Smooth muscle cell of the brain vasculature (primary cell): ENCODE measurements at regions not wholly inside any gene's neighbourhood (a gene's known extent, or its start where the extent isn't known, plus 50 kb on each side); places are given as distances from the start of the nearest gene placed in this dataset.

Experiments used
- DNase-seq: peaks from one replicate; pipeline ENCODE4 v3.0.0-alpha.2; 2012; ENCODE audit warnings: low read depth, low spot score

DNA sequence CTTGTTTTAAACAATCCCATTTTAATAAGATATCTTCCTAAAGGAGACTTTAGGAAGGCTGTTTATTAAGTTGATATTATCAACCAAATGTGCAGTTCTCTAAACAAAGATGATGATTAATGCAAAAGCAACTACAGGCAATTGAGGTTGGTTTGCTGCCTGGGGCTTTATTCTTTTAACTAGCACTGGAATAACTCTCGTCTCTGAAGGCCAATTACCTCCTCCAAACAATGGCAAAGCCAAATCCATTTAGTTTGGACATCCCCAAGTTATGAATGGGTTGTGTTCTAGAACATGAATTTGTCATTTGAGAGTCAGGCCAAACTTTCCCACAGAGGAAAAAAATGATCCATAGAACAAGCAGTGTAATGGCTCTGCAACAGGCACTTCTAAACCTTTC lies 114.1 kb downstream of the SLC16A9 start:
- no peak for DNase-seq

DNA sequence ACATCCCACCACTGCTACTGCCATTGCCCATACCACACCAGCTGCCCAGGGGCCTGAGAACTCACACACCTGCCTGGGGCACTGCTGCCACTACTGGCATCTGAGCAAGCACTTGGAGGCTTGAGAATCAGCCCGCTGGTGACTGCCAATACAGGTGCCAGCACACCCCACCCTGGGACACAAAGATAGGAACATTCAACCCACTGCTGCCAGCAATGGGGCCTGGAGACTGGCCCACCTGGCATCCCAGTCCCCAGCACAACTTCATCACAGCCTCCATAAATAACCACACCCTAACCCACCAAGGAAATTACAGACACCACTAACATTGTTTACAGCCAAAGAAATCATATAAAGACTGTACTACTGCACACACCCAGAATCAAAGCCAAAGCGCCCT lies 115.9 kb downstream of the SLC16A9 start:
- no peak for DNase-seq

DNA sequence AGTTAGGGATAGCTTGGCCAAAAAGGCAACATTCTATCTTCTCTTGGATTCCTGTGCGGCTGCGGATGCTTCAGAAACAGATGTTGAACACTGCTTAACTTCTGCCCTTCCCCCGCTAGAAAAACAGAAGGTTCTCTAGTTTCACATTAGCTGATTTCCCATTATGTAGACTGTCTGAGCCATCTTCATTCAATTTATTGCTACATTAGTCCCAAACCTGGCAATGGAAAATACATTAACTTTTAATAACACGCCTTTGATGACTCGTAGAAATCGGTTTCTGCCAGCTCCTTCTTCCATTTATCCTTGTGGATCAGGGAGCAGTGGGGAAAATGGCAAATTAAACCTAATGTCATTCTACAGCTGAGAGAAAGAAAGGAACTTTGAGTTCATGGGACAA lies 119.9 kb downstream of the SLC16A9 start:
- no peak for DNase-seq

DNA sequence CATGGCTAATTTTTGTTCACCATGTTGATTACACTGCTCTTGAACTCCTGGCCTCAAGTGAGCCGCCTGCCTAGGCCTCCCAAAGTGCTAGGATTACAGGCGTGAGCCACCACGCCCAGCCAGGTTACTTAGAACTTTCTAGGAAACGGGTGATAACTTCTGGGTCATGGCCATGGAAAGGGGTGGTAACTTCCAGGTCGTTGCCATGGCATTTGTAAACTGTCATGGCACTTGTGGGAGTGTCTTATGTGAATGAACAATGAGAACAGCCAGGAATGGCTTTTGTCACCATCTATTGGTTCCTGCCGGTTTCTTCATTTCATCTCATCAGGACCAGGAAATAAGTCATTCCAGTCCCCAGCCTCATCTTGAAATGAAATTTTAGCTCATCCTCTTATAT lies 120.9 kb downstream of the SLC16A9 start:
- no peak for DNase-seq

DNA sequence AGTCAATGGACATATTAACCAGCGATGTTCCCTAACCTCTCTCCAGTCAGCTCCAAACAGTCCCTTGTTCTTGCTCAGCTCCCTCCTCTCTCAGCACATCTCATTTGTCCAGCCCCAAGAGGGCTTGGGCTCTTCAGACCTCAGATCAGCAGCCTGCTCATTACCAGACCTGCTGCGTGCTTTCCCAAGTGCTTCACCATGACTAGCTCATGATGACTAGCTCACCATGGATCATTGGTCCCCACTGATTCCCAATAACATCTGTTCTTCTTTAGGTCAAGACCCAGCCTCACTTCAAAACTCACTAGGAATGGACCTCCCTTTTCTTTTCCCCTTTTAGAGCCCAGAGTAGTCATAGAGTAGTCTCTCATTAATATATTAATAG lies 121.9 kb downstream of the SLC16A9 start:
- no peak for DNase-seq

DNA sequence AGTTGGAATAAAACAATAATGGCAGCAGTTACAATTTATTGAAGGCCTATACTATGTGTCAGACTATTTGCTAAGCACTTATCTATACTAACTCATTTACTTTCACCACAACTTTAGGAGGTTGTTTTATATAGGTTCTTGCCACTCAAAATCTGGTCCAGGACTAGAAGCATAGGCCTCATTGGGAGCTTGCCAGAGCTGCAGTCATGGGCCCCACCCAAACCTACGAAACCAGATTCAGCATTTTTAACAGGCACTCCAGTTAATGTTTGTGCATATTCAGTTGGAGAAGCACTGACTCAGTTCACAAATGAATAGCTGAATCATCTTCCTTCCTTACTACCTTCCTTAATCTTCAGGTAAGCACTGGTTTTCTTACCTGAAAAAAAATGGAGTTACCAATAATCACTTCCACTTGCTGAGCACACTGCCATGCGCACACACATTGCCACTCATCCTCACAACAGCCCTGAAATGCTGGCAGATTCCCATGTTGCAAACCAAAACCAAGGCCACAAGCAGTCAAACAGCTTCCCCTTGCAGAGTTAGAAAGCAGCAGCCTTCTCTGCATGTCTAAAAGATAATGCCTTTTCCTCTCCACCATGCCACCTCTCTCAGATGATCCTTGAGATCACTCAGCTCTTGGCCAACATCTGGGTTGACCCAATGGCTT lies 122.4 kb downstream of the SLC16A9 start:
- no peak for DNase-seq

DNA sequence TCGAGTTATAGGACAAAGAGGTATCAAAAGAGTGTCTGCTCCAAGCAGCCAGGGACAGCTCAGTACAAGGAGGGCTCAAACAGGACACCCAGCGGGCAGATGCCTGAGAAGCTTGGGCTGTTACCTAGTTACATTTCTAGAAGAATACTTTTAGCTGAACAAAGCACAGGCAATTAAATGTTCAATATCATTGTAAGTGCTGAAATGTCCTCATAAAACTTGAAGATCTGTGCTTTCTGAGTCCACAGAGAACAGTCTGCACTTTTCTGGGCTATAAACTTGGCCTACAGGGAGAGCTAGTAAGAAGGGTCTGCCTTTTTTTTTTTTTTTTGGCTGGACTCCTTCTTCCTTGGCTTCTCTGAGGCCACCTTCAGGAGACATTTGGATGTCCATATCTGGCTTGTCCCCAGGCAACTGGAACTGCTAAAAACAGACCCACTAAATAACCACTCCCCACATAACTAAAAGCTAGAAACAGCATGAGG lies 123.2 kb downstream of the SLC16A9 start:
- no peak for DNase-seq

DNA sequence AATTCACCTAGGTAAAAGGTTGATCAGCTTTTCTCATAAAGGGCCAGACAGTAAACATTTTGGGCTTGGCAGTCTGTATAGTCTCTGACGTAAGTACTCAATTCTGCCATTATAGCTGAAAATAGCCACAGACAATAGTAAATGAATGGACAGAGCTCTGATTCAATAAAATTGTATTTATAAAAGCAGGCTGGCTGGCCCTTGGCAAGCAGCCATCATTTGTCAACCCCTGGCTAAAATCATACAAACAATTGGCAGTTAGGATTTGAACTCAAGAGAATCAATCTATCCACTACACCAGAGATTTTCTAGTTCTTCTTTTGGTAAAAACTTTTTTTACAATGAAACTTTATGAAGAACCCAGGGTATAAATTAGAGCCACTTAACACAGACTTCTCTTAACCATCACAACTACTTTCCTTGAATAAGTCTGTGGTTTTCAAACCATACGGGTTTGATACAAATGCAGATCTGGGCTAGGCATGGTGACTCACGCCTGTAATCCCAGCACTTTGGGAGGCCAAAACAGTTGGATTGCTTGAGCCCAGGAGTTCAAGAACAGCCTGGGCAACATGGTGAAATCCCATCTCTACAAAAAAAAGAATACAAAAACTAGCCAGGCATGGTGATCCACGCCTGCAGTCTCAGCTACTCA lies 124.5 kb downstream of the SLC16A9 start:
- no peak for DNase-seq

DNA sequence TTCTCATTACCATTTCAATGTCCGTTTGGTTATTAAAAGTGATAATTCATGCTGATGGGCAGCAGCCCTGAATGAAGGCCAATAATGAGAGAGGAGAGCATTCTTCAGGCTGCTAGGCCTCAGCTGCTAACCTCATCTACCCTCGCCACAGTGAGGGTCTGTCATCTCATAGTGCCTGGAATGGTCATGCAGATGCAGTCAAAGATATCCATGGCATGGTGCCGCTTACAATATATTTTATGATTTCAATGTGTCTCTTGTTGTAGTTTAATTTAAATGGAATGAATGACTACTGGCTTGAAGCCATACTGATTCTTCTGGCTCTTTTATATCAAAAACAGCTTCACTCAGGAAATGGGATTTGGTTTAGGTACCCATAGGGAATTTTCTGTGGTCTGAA lies 126.9 kb downstream of the SLC16A9 start:
- no peak for DNase-seq

DNA sequence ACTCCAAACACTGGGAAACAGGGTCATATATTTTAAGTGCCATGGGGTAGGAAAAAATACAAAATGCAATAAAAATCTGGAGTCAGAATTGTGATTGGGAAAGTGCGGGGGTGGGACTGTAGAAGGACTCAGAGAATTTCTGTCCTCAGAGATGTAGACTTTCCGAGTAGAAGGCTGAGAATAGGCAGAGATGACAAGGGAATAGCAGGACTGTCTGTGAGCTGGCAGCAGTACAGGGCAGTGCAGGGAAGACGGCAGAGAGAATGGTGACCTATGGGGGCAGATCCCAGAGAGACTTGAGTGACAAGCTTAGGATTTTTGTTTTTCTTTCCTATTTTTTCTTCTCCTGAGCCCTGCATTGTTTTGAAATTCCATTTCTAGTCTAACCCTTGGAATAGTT lies 127.6 kb downstream of the SLC16A9 start:
- no peak for DNase-seq

DNA sequence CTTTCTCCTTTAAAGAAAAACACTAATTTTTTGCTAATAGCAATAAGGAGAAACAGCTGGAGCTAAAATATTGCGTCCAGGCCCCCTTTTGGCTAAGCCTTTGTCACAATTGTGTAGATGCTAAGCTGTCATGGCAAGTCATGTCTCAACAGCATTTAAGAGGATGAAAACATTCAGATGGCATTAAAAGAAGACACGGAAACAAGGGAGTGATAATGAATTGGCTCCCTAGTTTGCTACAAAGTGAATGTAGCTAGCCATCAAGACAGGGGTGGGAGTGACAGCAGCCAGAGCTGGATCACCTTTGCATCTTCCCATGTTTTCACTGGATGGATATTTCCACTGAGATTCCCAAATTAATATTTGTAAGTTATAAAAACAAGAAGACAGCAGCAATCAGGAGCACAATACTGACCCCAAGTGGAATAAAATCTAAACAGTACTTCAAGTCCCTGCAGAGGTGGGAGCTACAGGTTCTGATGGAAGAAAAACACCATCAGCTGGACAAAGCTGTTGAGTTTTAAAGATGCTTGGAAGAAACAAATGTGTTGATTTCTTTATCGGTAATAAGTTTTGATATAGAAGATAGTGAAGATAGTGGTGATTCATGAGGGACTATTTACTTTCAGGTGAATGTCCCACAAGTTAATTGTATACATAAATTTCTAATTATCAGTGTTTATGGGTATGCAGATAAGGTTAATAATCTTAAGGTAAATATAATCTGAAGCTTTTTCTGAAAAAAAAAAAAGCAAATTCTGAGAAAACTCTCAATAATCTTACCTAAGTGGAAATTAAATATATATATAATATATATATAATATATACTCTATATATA lies 129.4 kb downstream of the SLC16A9 start:
- DNase-seq: peak; percentile 10

DNA sequence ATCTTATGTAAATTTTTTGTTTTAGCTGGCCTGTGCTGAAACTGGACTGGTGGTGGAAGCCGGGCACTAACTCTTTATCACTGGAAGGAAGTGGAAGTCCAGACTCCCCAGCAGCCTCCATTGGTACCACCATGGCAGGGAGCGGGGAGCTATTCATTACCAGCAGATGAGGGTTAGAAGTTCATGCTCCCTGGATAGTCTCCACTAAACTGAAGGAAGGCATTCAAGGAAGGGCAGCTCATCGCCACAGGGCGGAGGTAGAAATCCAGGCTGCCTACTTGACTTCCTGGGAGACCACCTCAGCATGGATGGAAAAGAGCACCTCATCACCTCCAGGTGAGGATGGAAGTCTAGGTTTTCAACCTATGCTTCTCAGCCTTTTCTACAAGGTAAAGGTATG lies 130.9 kb downstream of the SLC16A9 start:
- DNase-seq: no peak

DNA sequence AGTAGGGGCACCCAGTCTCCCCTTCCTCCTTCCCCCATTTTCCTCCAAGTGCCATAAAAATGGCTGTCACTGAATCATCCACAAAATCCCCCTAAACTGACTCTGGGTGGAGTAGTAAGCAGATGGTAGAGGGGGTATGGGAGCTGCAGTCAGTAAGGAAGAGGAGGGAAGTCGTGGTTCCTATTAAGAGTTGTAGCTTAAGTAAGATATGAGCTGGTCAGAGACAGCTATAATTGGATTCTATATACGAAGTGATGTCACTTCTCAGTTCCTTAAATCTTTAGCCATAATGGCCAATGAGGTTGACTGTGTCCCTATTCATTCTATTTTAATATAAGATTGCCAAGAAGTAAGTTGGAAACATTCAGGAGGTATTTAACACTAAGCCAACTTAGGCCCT lies 131.7 kb downstream of the SLC16A9 start:
- DNase-seq: no peak

DNA sequence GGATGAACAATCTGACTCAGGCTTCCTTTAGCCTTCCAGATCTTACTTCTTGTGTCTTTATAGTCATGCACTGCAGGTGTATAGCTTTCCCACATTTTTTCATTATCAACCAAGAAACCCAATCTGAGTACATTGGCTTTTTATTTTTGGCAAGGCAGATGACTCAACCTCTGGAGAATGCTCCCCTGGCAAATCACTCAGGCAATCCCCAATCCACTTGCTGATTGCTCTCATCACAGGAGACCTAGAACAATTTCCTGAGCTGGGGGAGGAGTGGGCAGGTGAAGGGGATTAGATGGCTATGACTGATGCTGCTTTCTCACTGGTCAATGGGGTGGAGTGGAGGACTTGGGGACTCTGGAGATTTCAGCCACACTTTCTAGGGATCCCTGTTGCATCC lies 134.4 kb downstream of the SLC16A9 start:
- DNase-seq: no peak

DNA sequence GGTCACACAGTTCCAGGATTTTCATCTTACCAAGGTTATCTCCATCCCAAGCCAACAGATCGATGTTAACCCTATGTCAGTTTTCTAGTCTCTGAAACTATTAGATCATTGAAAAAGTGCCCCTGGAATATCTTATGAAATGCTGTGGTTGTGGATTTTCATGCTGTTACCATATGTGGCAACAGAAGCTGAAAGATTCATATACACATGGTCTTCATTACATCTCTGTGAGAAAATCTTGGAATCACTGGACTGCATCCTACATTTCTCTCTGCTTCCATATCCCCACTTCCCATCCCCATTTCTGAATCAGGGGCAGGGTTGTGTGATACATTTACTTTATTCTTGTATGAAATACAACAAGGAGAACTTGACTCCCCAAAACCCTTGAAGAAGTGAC lies 146.1 kb downstream of the SLC16A9 start:
- no peak for DNase-seq

DNA sequence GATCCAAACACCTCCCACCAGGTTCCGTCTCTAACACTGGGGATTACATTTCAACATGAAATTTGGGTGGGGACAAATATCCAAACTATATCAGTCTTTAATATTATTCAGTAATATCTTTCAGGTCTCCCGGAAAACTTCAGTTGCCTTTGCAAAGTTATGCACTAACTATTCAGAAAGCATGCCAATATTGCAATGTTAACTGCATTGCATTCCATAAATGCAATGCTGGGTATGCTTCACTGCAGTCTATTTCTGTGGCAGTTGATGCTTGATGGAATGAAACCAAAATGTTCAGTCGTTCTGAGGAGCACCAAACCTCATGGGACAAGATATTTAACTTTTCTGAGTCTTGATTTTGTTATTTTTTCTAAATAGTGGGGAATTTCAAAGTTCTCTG lies 147.5 kb downstream of the SLC16A9 start:
- no peak for DNase-seq

DNA sequence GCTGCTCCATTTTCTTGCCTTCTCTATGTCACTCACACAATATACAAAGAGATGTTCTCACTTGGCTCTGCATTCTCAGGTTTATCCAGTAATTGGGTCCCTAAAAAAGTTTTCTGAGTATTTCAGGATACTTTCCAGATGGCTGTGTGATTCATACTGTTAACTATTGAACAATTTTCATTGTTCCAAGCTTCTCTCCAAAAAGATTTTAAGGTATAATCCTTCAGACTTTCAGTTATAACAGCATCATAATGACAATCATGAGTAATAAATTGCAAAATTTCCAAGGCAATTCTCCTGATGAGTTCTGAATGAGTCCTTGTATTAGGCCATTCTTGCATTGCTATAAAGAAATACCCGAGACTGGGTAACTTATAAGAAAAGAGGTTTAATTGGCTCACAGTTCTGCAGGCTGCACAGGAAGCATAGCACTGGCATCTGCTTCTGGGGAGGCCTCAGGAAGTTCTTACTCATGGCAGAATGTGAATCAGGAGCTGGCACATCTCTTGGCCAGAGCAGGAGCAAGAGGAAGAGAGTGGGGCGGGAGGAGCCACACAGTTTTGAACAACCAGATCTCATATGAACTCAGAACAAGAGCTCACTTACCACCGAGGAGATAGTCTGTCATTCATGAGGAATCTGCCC lies 148.1 kb downstream of the SLC16A9 start:
- no peak for DNase-seq

DNA sequence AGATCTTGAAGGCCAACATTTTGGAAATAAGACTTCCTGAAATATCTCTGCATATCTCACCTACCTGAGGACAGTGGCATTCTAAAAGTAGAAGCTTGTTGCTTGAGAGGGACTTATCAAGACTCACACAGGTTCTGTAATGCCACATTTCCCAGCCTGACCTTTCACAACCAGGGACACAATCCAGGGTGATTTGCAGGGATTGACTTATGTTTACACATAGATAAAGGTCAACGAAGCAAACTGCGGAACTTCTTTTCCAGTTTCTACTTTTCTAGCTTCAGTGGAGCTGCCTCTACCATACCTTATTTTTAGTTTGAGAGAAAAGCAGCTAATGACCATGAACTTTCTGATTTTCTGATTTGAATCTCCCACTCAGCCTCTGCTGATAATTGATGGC lies 148.7 kb downstream of the SLC16A9 start:
- no peak for DNase-seq

DNA sequence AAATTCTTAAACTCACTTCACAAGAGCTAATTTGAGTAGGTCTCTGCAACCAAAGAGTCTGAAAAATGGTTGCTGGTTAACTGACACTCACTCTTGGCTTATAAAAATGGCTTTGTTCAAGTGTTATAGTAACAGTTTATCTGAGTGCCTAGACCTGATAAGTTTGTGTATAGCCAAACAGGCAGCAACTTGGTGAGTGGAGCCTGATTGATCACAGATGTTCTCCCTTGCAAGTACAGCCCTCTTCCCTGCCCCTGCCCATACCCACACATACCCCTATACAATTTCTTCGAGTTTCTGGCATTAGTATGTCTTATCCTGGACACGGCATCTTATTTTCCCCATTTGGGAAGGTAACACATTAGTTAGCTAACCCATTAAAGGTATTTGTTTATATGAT lies 149.5 kb downstream of the SLC16A9 start:
- no peak for DNase-seq

DNA sequence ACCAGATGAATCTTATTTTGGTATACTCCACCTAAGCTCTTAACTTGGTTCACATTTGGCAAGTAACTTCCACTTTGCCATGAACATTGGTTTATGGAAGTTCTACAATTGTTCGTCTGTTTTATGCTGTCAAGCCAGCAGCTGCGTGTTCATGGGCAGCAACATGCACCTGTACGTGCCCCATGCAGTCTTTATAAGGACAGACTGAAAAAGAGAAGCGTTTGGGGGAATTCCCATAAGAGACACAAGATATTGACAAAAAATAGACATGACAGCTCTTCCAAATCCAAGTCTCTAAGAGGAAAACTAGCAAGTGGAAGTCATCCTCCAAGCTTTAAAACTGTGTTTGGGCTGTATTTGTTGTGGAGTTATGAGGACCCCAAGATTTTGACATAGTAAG lies 151.6 kb downstream of the SLC16A9 start:
- DNase-seq: no peak

DNA sequence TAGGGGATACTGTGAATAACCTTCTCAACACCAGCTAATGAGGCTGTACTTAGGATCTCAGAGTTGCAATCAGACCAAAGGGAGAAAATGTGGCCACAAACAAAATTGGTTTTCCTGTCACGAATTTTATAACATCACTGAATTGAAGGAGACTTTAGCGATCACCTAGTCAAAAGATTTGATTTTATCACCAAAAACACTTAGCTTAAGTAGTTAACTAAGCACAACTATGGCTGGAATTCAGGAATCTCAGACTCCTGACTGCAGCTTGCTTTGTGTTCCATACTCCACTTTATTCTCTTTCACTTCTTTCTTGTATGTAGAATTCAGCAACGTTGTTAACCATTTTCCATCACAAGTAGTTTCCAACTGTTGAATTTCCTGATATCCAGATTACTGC lies 152.0 kb downstream of the SLC16A9 start:
- DNase-seq: no peak

DNA sequence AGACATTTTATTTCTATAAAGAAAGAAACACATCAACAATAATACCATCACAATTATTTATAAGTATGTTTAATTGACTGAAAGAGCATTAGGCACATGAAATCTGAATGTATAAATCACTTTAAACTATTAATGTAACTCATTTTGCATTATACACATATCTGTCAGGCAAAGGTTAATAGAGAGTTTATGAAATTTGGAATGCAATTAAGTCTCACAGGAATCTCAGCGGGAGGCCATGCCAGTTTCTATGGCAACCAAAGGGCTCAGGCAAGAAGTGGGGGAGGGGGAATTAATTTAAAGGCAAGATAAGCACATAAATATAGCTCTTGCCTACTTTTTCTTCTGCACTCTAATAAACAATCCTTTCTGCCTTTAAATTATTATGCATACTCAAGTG lies 152.6 kb downstream of the SLC16A9 start:
- DNase-seq: no peak
